PC-9 (cell line): ENCODE measurements at regions not wholly inside any gene's neighbourhood (a gene's known extent, or its start where the extent isn't known, plus 50 kb on each side); places are given as distances from the start of the nearest gene placed in this dataset.

ENCODE experiments used
- BruUV-seq: library from RNA; stranded (reverse); fragments of 400-500 nt; replicated peaks from 2 replicates; lab custom pipeline; 2021; lab: Mats Ljungman, UMichigan
- CTCF ChIA-PET: fragments of 300-600 bp; sonication (Branson Sonifier 250); formaldehyde crosslinking; loops from one replicate; lab custom pipeline; 2022; ENCODE audit warnings: antibody characterized with exemption; lab: Charles Lee
- POLR2A ChIA-PET: fragments of 300-600 bp; sonication (Branson Sonifier 250); formaldehyde crosslinking; loops from one replicate; lab custom pipeline; 2022; ENCODE audit warnings: antibody characterized with exemption; ENCODE audit not compliant: unreplicated experiment; lab: Charles Lee
- DNase-seq, 2 experiments: peaks; one replicate each; pipeline versions ENCODE4 v3.0.0 to v3.0.0-alpha.2; 2015 to 2022; ENCODE audit warnings: mixed read lengths in 1 of 2
- H2AFZ ChIP-seq: fragments of 200-600 bp; sonication (generic); 2 replicates; pipeline ENCODE4 v1.8.1; 2017; ENCODE audit warnings: antibody characterized with exemption
- H3F3A ChIP-seq: fragments of 200-600 bp; sonication (generic); 2 replicates; pipeline ENCODE4 v1.8.1; 2017; ENCODE audit warnings: antibody characterized with exemption, mild to moderate bottlenecking, low read depth; ENCODE audit not compliant: insufficient read depth
- H3K27ac ChIP-seq: fragments of 200-600 bp; sonication (generic); 2 replicates; pipeline ENCODE4 v1.6.1; 2016; ENCODE audit warnings: mixed run types
- H3K27me3 ChIP-seq: fragments of 200-600 bp; sonication (generic); 2 replicates; pipeline ENCODE4 v1.6.1; 2016; ENCODE audit warnings: low read depth, mixed run types; ENCODE audit not compliant: insufficient read depth
- H3K36me3 ChIP-seq: fragments of 200-600 bp; sonication (generic); 2 replicates; pipeline ENCODE4 v1.6.1; 2016; ENCODE audit warnings: low read depth, mixed run types
- H3K4me1 ChIP-seq: fragments of 200-600 bp; sonication (generic); replicated peaks from 2 replicates; pipeline ENCODE4 v1.6.1; 2016; ENCODE audit warnings: mixed run types; ENCODE audit not compliant: insufficient read depth
- H3K4me2 ChIP-seq: fragments of 200-600 bp; sonication (generic); 2 replicates; pipeline ENCODE4 v1.6.1; 2017; ENCODE audit warnings: mixed run types
- H3K4me3 ChIP-seq: fragments of 200-600 bp; sonication (generic); 2 replicates; pipeline ENCODE4 v1.6.1; 2016; ENCODE audit warnings: mixed run types
- H3K79me2 ChIP-seq: fragments of 200-600 bp; sonication (generic); 2 replicates; pipeline ENCODE4 v1.6.1; 2017; ENCODE audit warnings: low read depth, mixed run types
- H3K9me2 ChIP-seq: fragments of 200-600 bp; sonication (generic); 2 replicates; pipeline ENCODE4 v1.8.1; 2017; ENCODE audit warnings: mild to moderate bottlenecking; ENCODE audit not compliant: insufficient read depth
- H3K9me3 ChIP-seq: fragments of 200-600 bp; sonication (generic); 2 replicates; pipeline ENCODE4 v1.8.1; 2016; ENCODE audit warnings: low read depth; ENCODE audit not compliant: insufficient read depth
- H4K20me1 ChIP-seq: fragments of 200-600 bp; sonication (generic); 2 replicates; pipeline ENCODE4 v1.8.1; 2017; ENCODE audit not compliant: insufficient read depth
- EZH2 ChIP-seq: fragments of 200-600 bp; sonication (generic); IDR thresholded peaks from 2 replicates; pipeline ENCODE4 v1.8.0; 2017; ENCODE audit warnings: antibody characterized with exemption, low read depth
- intact Hi-C: fragments of 100-400 bp; cut with micrococcal nuclease; formaldehyde crosslinking; loops from one replicate; pipeline ENCODE4 v1.10.0; 2022; ENCODE audit not compliant: unreplicated experiment
- TF ChIP-seq, protein P1 (sequence below): fragments of 200-600 bp; sonication (generic); conservative IDR thresholded peaks from 2 replicates; pipeline ENCODE4 v1.6.1; 2017; ENCODE audit warnings: mixed run types, antibody characterized with exemption, mild to moderate bottlenecking, moderate library complexity

DNA sequence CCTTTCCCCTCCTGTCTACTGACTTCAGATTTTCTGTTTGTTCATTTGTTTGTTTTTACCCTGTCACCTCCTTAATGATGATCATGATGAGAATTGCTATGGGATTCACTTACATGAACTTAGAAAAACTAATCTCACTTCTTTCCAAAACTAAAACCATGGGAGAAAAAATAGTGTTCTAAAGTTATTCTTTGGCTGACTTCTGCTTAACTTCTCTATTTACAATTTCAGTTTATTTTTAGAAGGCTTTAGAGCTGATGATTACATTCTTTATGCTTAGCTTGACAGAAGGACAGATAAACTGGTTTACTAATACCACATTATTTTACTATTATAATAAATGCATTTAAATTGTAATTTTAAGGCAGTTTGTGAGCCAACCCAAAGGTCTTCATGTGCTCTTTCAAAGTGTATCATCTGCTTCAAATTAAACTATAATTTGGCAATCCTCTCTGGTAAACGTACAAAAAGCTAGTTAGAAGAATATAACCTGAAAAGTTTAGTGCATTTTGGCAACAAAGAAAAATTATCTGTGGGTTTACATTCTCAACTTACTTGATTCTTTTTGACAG, 676.8 kb upstream of the UBE2E2 start:
- TF ChIP-seq, protein P1, sequence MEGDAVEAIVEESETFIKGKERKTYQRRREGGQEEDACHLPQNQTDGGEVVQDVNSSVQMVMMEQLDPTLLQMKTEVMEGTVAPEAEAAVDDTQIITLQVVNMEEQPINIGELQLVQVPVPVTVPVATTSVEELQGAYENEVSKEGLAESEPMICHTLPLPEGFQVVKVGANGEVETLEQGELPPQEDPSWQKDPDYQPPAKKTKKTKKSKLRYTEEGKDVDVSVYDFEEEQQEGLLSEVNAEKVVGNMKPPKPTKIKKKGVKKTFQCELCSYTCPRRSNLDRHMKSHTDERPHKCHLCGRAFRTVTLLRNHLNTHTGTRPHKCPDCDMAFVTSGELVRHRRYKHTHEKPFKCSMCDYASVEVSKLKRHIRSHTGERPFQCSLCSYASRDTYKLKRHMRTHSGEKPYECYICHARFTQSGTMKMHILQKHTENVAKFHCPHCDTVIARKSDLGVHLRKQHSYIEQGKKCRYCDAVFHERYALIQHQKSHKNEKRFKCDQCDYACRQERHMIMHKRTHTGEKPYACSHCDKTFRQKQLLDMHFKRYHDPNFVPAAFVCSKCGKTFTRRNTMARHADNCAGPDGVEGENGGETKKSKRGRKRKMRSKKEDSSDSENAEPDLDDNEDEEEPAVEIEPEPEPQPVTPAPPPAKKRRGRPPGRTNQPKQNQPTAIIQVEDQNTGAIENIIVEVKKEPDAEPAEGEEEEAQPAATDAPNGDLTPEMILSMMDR = no peak
- no peak for TF ChIP-seq EZH2
- no peaks in the 10 kb centered on the region for H4K20me1 ChIP-seq
- no peaks in the 10 kb centered on the region for H3K27me3 ChIP-seq
- no peak overlapping the region for H3K4me3 ChIP-seq
- no peak overlapping the region for H3K27ac ChIP-seq
- intact Hi-C loops = no loop called here
- DNase-seq = no peak
- POLR2A ChIA-PET = no interaction called here
- no peaks in the 10 kb centered on the region for H3K9me2 ChIP-seq
- BruUV-seq = no TSS peak
- H3K4me2 ChIP-seq = no peak overlapping the region
- no peak overlapping the region for H2AFZ ChIP-seq
- no peaks in the 10 kb centered on the region for H3K9me3 ChIP-seq
- no peaks in the 10 kb centered on the region for H3K36me3 ChIP-seq
- no peaks in the 10 kb centered on the region for H3K4me1 ChIP-seq
- no peaks in the 10 kb centered on the region for H3F3A ChIP-seq
- CTCF ChIA-PET = no interaction called here
- no peaks in the 10 kb centered on the region for H3K79me2 ChIP-seq

DNA sequence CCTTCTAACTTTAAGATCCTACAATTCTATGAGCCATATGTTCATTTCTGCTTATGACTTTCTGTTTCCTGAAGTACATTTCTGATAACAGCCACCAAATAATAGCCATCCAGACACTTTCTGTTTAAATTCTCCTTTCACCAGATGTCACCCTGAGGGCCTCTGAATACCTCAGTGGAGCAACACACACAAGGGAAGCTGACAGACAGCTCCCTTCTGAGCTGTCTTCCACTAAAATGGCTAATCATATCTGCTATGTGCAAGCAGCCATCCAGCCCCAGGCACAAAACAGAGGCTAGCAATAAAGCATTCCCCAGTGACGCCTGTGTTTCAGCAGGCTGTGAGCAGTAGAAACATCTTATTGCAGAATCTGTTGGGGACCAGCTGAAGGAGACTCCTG, 666.6 kb upstream of the UBE2E2 start:
- Histone ChIP-seq H3K4me2 (no peak overlapping the region), H2AFZ (no peak overlapping the region), H3K4me3 (no peak overlapping the region), H3K9me2 (no peaks in the 10 kb centered on the region), H3K27me3 (no peaks in the 10 kb centered on the region), H3K27ac (no peak overlapping the region), H3F3A (no peaks in the 10 kb centered on the region), H3K4me1 (no peaks in the 10 kb centered on the region), H3K36me3 (no peaks in the 10 kb centered on the region), H3K9me3 (no peaks in the 10 kb centered on the region), H3K79me2 (no peaks in the 10 kb centered on the region), H4K20me1 (no peaks in the 10 kb centered on the region)
- no peak for TF ChIP-seq EZH2
- TF ChIP-seq, protein P1 = no peak
- ChIA-PET POLR2A (no interaction called here), CTCF (no interaction called here)
- DNase-seq = no peak
- intact Hi-C loops = no loop called here
- BruUV-seq = no TSS peak

DNA sequence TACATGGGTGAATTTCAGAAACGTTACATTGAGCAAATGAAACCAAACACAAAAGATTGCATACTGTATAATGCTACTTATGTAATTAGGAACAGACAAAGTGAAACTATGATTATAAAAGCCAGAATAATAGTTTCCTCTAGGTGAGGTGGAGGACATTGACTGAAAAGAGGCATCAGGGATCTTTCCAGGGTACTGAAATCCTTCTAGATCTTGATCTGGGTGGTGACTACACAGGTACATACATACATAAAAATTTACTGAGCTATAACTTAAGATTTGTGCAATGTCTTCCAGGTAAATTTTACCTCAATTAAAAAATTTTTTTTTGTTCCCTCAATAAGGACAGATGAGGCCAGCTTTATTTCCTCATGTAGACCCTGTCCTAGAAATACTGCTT, 665.6 kb upstream of the UBE2E2 start:
- Histone ChIP-seq H3K4me1 (no peaks in the 10 kb centered on the region), H3F3A (no peaks in the 10 kb centered on the region), H3K36me3 (no peaks in the 10 kb centered on the region), H3K4me3 (no peak overlapping the region), H4K20me1 (no peaks in the 10 kb centered on the region), H3K4me2 (no peak overlapping the region), H3K9me3 (no peaks in the 10 kb centered on the region), H3K27ac (no peak overlapping the region), H2AFZ (no peak overlapping the region), H3K9me2 (no peaks in the 10 kb centered on the region), H3K27me3 (no peaks in the 10 kb centered on the region), H3K79me2 (no peaks in the 10 kb centered on the region)
- intact Hi-C loops = no loop called here
- CTCF ChIA-PET = no interaction called here
- no peak for DNase-seq
- no TSS peak for BruUV-seq
- TF ChIP-seq, protein P1 = no peak
- POLR2A ChIA-PET = no interaction called here
